Vagina (tissue), 2 donors: ENCODE measurements at regions not wholly inside any gene's neighbourhood (a gene's known extent, or its start where the extent isn't known, plus 50 kb on each side); places are given as distances from the start of the nearest gene placed in this dataset.

Source experiments
- CTCF ChIP-seq, 3 experiments: fragments of 450-650 bp in 2 of 3; fragments of 200-600 bp in 1 of 3; sonication (generic) in 1 of 3; IDR thresholded peaks; one replicate each; pipeline ENCODE4 v1.5.1; 2017 to 2019; ENCODE audit warnings: antibody characterized with exemption in 3 of 3, mild to moderate bottlenecking in 2 of 3, moderate library complexity in 2 of 3
- POLR2AphosphoS5 ChIP-seq, 2 donors: sonication (generic); formaldehyde crosslinking; IDR thresholded peaks; one replicate each; pipeline ENCODE4 v1.9.0; 2017; ENCODE audit warnings: antibody characterized with exemption in 2 of 2, mild to moderate bottlenecking in 2 of 2, low read depth in 1 of 2; ENCODE audit not compliant: insufficient read depth in 1 of 2

GRCh38 chr5:25763781-25764180, 1119.0 kb upstream of the CDH10 start:
- TF ChIP-seq POLR2AphosphoS5 (IDR thresholded peaks at IDR 0.05; ENCODE audit: insufficient read depth in 1 of 2, low read depth in 1 of 2) (no peak), CTCF (IDR thresholded peaks at IDR 0.05) (no peak)
